Type B pancreatic cell (in vitro differentiated cells): ENCODE measurements at regions not wholly inside any gene's neighbourhood (a gene's known extent, or its start where the extent isn't known, plus 50 kb on each side); places are given as distances from the start of the nearest gene placed in this dataset.

Experiments
- DNase-seq: peaks from one replicate; pipeline ENCODE4 v3.0.0; 2021; ENCODE audit warnings: mixed read lengths; ENCODE audit not compliant: unreplicated experiment; ENCODE audit errors: extremely low spot score
- H3K27ac Mint-ChIP-seq: 2 replicates; pipeline ENCODE4 v1.8.0; 2021; ENCODE audit warnings: mild to moderate bottlenecking, mixed read lengths
- H3K27me3 Mint-ChIP-seq: 2 replicates; pipeline ENCODE4 v1.8.0; 2021; ENCODE audit warnings: mixed read lengths
- H3K36me3 Mint-ChIP-seq: 2 replicates; pipeline ENCODE4 v1.8.0; 2021; ENCODE audit warnings: mixed read lengths
- H3K4me1 Mint-ChIP-seq: one replicate; pipeline ENCODE4 v1.8.0; 2021; ENCODE audit warnings: mixed read lengths; ENCODE audit not compliant: unreplicated experiment
- H3K4me3 Mint-ChIP-seq: 2 replicates; pipeline ENCODE4 v1.8.0; 2021; ENCODE audit warnings: mild to moderate bottlenecking, mixed read lengths
- H3K9me3 Mint-ChIP-seq: 2 replicates; pipeline ENCODE4 v1.8.0; 2021; ENCODE audit warnings: mixed read lengths
- TF ChIP-seq, protein P1 (sequence below): fragments of 200-600 bp; sonication (generic); conservative IDR thresholded peaks from 2 replicates; pipeline ENCODE4 v1.5.0; 2021; ENCODE audit warnings: antibody characterized with exemption, mild to moderate bottlenecking

DNA sequence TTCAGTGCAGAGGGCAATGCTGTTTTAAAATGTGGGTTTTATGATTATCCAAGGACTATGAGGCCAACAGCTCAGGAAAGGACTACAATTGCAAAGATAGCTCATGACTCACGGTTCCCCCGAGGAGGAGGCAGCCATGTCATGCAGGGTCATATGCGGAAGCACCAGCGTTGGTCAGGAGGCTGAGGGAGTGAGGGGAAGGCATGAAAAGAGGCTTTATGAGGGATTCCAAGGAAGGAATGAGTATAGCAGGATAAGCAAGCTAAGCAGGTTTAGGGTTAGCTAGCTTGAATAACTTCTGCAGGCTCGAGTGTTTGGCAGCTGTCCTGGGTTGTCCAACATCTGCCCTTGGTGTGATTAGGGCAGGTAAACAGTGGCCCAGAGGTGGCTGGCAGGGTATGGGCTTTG, 495.1 kb downstream of the SETD4 start:
- no peak for DNase-seq
- H3K27ac Mint-ChIP-seq = peak overlapping the region; percentile 74
- no peaks in the 10 kb centered on the region for H3K36me3 Mint-ChIP-seq
- TF ChIP-seq, protein P1, sequence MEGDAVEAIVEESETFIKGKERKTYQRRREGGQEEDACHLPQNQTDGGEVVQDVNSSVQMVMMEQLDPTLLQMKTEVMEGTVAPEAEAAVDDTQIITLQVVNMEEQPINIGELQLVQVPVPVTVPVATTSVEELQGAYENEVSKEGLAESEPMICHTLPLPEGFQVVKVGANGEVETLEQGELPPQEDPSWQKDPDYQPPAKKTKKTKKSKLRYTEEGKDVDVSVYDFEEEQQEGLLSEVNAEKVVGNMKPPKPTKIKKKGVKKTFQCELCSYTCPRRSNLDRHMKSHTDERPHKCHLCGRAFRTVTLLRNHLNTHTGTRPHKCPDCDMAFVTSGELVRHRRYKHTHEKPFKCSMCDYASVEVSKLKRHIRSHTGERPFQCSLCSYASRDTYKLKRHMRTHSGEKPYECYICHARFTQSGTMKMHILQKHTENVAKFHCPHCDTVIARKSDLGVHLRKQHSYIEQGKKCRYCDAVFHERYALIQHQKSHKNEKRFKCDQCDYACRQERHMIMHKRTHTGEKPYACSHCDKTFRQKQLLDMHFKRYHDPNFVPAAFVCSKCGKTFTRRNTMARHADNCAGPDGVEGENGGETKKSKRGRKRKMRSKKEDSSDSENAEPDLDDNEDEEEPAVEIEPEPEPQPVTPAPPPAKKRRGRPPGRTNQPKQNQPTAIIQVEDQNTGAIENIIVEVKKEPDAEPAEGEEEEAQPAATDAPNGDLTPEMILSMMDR = no peak
- no peaks in the 10 kb centered on the region for H3K27me3 Mint-ChIP-seq
- peaks cover 11% of the 10 kb centered on the region for H3K4me1 Mint-ChIP-seq
- peak overlapping the region; percentile 45 for H3K4me3 Mint-ChIP-seq
- peaks cover 3% of the 10 kb centered on the region for H3K9me3 Mint-ChIP-seq

DNA sequence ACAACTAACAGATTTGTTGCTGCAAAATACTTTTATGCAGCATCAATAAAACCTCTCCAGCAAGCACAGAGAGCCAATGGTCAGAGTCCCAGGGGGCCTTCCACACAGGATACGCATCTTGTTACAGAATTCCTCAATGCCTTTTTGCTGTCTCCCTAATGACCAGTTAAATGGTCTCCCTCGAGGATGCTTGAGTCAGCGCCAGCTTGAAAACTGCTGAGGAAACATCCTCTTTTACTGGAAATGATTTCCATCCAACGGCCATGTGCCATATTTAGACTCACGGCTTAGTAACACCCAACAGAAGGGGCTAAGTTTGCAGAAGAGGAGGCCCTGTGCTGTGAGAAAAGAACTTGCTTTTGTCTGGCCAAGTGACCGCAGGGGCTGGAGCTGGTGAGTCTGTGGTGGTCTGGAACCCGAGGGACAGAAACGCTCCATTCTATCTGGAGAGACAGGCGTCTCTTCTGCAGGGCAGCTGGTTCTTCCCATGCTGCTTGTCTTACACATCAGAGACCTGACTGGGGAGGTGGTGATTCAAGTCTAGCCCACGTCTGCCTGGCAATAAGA, 496.4 kb downstream of the SETD4 start:
- Mint-ChIP-seq H3K9me3 (peaks cover 3% of the 10 kb centered on the region), H3K4me1 (peaks cover 11% of the 10 kb centered on the region), H3K27ac (no peak overlapping the region)

DNA sequence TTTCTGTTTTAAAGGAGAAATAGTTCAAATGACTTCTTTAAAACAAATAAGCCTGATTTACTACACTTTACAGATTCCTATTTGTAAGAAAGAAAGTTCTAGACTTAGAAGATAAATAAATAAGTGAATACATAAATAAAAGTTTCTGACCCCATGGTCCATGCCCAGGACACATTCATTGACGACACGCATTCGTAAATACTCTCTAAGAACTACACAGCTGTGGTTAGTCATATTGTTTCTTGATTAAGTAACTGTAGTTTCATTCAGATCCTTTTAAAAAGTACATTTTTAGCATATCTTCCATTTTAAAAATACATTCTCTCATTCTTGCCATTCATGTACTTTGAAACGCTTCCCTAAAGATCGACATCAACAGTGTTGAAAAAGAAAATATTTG, 497.4 kb downstream of the SETD4 start:
- TF ChIP-seq, protein P1 = no peak
- peaks cover 3% of the 10 kb centered on the region for H3K9me3 Mint-ChIP-seq
- no peak for DNase-seq
- H3K4me1 Mint-ChIP-seq = peaks cover 11% of the 10 kb centered on the region
- no peak overlapping the region for H3K27ac Mint-ChIP-seq
- H3K36me3 Mint-ChIP-seq = no peaks in the 10 kb centered on the region
- H3K4me3 Mint-ChIP-seq = no peak overlapping the region
- H3K27me3 Mint-ChIP-seq = no peaks in the 10 kb centered on the region

More for the DNA sequence above, 496.4 kb downstream of the SETD4 start:
- TF ChIP-seq, protein P1 = no peak
- no peaks in the 10 kb centered on the region for H3K27me3 Mint-ChIP-seq
- no peak overlapping the region for H3K4me3 Mint-ChIP-seq
- DNase-seq = no peak
- no peaks in the 10 kb centered on the region for H3K36me3 Mint-ChIP-seq

DNA sequence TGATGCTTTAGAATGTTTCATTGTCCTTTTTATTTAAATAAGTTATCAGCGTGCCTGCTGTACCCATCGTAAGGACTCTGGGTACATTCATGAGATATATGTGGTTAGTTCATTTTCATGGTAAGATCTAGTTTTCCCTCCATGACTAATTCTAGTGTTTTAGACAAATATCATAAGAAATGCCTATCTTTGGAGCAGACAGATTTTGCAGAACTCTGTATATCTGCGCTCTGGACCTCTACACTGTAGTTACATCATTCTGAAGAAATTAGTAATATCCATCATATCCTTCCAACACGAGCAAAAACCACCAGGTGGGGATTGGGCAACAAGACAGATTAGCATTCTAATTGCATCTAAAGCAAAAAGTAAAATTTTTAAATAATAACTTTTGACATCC, 499.2 kb downstream of the SETD4 start:
- Mint-ChIP-seq H3K4me1 (peaks cover 11% of the 10 kb centered on the region), H3K9me3 (peaks cover 3% of the 10 kb centered on the region), H3K4me3 (no peak overlapping the region), H3K27ac (no peak overlapping the region), H3K27me3 (no peaks in the 10 kb centered on the region), H3K36me3 (no peaks in the 10 kb centered on the region)
- TF ChIP-seq, protein P1 = no peak
- no peak for DNase-seq

DNA sequence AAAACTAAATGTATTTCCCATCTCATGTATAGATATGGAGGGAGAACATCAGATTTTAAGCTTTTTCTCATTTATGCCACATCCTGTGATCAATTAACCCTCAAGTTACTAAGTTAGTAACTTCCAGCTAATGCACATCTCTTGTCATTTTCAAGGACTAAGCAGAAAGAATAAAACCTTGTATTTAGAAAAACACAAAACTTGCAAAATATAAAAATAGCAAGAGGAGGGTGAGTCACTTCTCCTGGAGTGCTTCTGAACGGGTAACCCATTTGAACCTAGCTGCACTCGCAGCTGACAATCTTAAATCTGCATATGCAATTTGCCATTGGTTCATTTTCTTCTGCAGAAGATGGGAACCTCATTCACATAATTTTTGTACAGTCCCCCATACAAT, 500.5 kb downstream of the SETD4 start:
- TF ChIP-seq, protein P1 = no peak
- DNase-seq = no peak
- Mint-ChIP-seq H3K27ac (no peak overlapping the region), H3K4me1 (peaks cover 7% of the 10 kb centered on the region), H3K27me3 (no peaks in the 10 kb centered on the region), H3K36me3 (no peaks in the 10 kb centered on the region), H3K4me3 (no peak overlapping the region), H3K9me3 (no peaks in the 10 kb centered on the region)
